Psoas muscle (tissue), 7 donors: ENCODE measurements at regions not wholly inside any gene's neighbourhood (a gene's known extent, or its start where the extent isn't known, plus 50 kb on each side); places are given as distances from the start of the nearest gene placed in this dataset.

Experiments used
- ATAC-seq, 4 donors: fragments of 200-7000 bp; cut with Tn5 transposase; one replicate each; pipeline ENCODE4 v1.9.1; 2020; ENCODE audit warnings: moderate library complexity in 3 of 4, mild to moderate bottlenecking in 2 of 4
- DNase-seq, 2 donors: peaks; one replicate each; pipeline ENCODE4 v3.0.0-alpha.2; 2020
- H3K27ac ChIP-seq: fragments of 200-600 bp; one replicate; pipeline ENCODE4 v1.8.0; 2022
- H3K27me3 ChIP-seq, 3 donors: fragments of 200-600 bp in 1 of 3; one replicate each; pipeline versions ENCODE4 v1.6.1 to v1.8.0; 2013 to 2022; ENCODE audit warnings: low read length in 2 of 3, mild to moderate bottlenecking in 2 of 3, moderate library complexity in 1 of 3; ENCODE audit not compliant: insufficient read depth in 3 of 3
- H3K36me3 ChIP-seq, 2 donors: fragments of 200-600 bp in 1 of 2; one replicate each; pipeline versions ENCODE4 v1.6.1 to v1.8.0; 2013 to 2022; ENCODE audit warnings: low read depth in 1 of 2, mild to moderate bottlenecking in 1 of 2, moderate library complexity in 1 of 2; ENCODE audit not compliant: insufficient read depth in 1 of 2
- H3K4me1 ChIP-seq: fragments of 200-600 bp; one replicate; pipeline ENCODE4 v1.8.0; 2022
- H3K4me3 ChIP-seq: fragments of 200-600 bp; one replicate; pipeline ENCODE4 v1.8.0; 2022; ENCODE audit warnings: mild to moderate bottlenecking
- H3K9me3 ChIP-seq: fragments of 200-600 bp; one replicate; pipeline ENCODE4 v1.8.0; 2022
- WGBS, 3 donors: extraction: QIAGEN DNeasy Blood & Tissue Kit; methylation state at CpG; one replicate each; pipeline versions ENCODE4 v1.1.6 to v1.1.7; 2013; 5-methylcytosine and 5-hydroxymethylcytosine counted together
- intact Hi-C, 2 donors: fragments of 100-400 bp; cut with DNase I; formaldehyde crosslinking; loops; one replicate each; pipeline versions ENCODE4 v1.11.0 to v1.14.2; 2022
- TF ChIP-seq, protein P1 (sequence below): fragments of 200-600 bp; IDR thresholded peaks from one replicate; pipeline ENCODE4 v1.8.0; 2022; ENCODE audit warnings: antibody characterized with exemption
- donor health status: healthy with polysubstance abuse.
- donor health status: DM: no; HTN: no; CAD: no; lungs with moderate emphysema.
- donor health status: Bipolar disorder and iron deficiency.
- donor health status: healthy.
- donor health status: DM: yes; HTN: yes; CAD: no.
- donor health status: DM: no; HTN: no; CAD: no.
- donor health status: DM: yes; HTN: yes; CAD: no.

DNA sequence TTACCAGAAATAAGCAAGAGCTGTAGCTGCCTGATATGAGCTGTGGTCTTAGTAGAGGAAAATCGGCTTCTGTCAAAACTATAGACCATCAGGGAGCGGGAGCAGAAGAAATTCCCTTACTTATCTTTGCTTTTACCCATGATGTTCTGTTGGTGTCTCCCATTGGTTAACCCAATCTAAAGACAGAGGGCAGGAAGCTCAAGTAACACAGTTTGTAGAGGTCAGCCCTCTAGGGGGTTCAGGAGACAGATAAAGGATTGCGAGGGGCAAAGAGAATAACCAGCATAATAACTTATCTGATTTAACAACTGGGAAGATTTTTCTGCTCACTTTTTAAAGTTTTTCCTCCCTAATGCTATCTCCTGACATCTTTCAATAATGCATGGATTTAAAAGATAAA lies 142.4 kb downstream of the NTMT2 start:
- no peak for ATAC-seq
- Histone ChIP-seq H3K4me1 (no peaks in the 10 kb centered on the region), H3K36me3 (no peaks in the 10 kb centered on the region), H3K27me3 (no peaks in the 10 kb centered on the region), H3K4me3 (no peak overlapping the region), H3K9me3 (no peaks in the 10 kb centered on the region), H3K27ac (no peak overlapping the region)
- TF ChIP-seq, protein P1, sequence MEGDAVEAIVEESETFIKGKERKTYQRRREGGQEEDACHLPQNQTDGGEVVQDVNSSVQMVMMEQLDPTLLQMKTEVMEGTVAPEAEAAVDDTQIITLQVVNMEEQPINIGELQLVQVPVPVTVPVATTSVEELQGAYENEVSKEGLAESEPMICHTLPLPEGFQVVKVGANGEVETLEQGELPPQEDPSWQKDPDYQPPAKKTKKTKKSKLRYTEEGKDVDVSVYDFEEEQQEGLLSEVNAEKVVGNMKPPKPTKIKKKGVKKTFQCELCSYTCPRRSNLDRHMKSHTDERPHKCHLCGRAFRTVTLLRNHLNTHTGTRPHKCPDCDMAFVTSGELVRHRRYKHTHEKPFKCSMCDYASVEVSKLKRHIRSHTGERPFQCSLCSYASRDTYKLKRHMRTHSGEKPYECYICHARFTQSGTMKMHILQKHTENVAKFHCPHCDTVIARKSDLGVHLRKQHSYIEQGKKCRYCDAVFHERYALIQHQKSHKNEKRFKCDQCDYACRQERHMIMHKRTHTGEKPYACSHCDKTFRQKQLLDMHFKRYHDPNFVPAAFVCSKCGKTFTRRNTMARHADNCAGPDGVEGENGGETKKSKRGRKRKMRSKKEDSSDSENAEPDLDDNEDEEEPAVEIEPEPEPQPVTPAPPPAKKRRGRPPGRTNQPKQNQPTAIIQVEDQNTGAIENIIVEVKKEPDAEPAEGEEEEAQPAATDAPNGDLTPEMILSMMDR = no peak
- intact Hi-C loops = no loop called here
- WGBS, 3 donors = 66 to 77% (median 74%) methylated on average over 3 of the region's 3 CpGs
- DNase-seq = no peak

GRCh38 chr1:170290276-170290675 lies 144.5 kb downstream of the NTMT2 start:
- intact Hi-C loops = no loop called here
- ATAC-seq (no peak), DNase-seq (no peak)
- H3K27me3 ChIP-seq = no peaks in the 10 kb centered on the region
- no peak overlapping the region for H3K27ac ChIP-seq
- WGBS, 3 donors = 24 to 49% (median 41%) methylated on average over 1 of the region's 1 CpG
- TF ChIP-seq, protein P1 = no peak
- no peaks in the 10 kb centered on the region for H3K9me3 ChIP-seq
- H3K4me1 ChIP-seq = no peaks in the 10 kb centered on the region
- H3K36me3 ChIP-seq = no peaks in the 10 kb centered on the region
- H3K4me3 ChIP-seq = no peak overlapping the region

DNA sequence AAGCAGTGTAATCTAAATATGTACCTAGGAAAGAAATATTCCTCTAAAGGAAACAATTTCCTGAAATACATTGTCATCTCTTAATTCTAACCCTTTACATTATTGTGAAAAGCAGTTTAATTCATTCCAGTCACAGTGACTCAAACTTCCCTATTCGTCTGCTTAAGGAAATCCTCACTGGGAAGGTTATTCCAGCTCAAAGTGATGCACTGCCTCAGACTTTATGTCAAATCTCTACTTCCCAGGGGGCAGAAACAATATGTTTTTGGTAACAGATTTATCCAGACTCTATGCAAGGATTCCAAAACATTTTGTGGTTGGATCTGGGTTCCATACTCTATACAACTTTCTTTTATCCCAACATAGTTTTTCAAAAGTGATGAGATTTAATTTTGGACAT lies 145.2 kb downstream of the NTMT2 start:
- no peaks in the 10 kb centered on the region for H3K4me1 ChIP-seq
- H3K36me3 ChIP-seq = no peaks in the 10 kb centered on the region
- DNase-seq (no peak), ATAC-seq (no peak)
- TF ChIP-seq, protein P1 = no peak
- intact Hi-C loops = no loop called here
- no peaks in the 10 kb centered on the region for H3K27me3 ChIP-seq
- no peak overlapping the region for H3K27ac ChIP-seq
- WGBS, 3 donors = 70 to 83% (median 80%) methylated on average over 1 of the region's 1 CpG
- H3K9me3 ChIP-seq = no peaks in the 10 kb centered on the region
- H3K4me3 ChIP-seq = no peak overlapping the region

- Histone ChIP-seq H3K36me3 (no peaks in the 10 kb centered on the region), H3K9me3 (no peaks in the 10 kb centered on the region), H3K27me3 (no peaks in the 10 kb centered on the region), H3K4me1 (no peaks in the 10 kb centered on the region), H3K4me3 (no peak overlapping the region), H3K27ac (no peak overlapping the region)
- intact Hi-C loops = no loop called here
- WGBS, 3 donors = 68 to 86% (median 68%) methylated on average over 4 of the region's 4 CpGs
- TF ChIP-seq, protein P1 = no peak
- ATAC-seq (no peak), DNase-seq (no peak)
Measured at GRCh38 chr1:170291516-170291915, 145.8 kb downstream of the NTMT2 start.

- Histone ChIP-seq H3K36me3 (no peaks in the 10 kb centered on the region), H3K9me3 (no peaks in the 10 kb centered on the region), H3K27me3 (no peaks in the 10 kb centered on the region), H3K4me3 (no peak overlapping the region), H3K4me1 (no peaks in the 10 kb centered on the region), H3K27ac (no peak overlapping the region)
- DNase-seq = no peak
- TF ChIP-seq, protein P1 = no peak
- ATAC-seq = peak in 2 of 4 donors; percentile 59 to 63
- WGBS, 3 donors = 15 to 32% (median 18%) methylated on average over 3 of the region's 3 CpGs
- intact Hi-C loops = no loop called here
Measured at GRCh38 chr1:170296211-170296610, 150.5 kb downstream of the NTMT2 start.
